GM13977 (cell line): ENCODE measurements at regions not wholly inside any gene's neighbourhood (a gene's known extent, or its start where the extent isn't known, plus 50 kb on each side); places are given as distances from the start of the nearest gene placed in this dataset.

Experiments
- DNase-seq: peaks from one replicate; pipeline ENCODE4 v3.0.0; 2012; ENCODE audit warnings: low spot score
- in situ Hi-C: fragments of 300-500 bp; cut with MboI; formaldehyde crosslinking; loops from one replicate; pipeline ENCODE4 v1.12.0; 2022; ENCODE audit warnings: low sequenced_read_pairs, low pct_unique_long_range_greater_than_20kb, mixed read lengths, inconsistent platforms; ENCODE audit not compliant: unreplicated experiment
- TF ChIP-seq, protein P1 (sequence below): IDR thresholded peaks from 2 replicates; pipeline ENCODE4 v1.5.1; 2012; ENCODE audit warnings: mild to moderate bottlenecking, control low read depth; ENCODE audit not compliant: insufficient read depth; ENCODE audit errors: extremely low read depth, missing control alignments

DNA sequence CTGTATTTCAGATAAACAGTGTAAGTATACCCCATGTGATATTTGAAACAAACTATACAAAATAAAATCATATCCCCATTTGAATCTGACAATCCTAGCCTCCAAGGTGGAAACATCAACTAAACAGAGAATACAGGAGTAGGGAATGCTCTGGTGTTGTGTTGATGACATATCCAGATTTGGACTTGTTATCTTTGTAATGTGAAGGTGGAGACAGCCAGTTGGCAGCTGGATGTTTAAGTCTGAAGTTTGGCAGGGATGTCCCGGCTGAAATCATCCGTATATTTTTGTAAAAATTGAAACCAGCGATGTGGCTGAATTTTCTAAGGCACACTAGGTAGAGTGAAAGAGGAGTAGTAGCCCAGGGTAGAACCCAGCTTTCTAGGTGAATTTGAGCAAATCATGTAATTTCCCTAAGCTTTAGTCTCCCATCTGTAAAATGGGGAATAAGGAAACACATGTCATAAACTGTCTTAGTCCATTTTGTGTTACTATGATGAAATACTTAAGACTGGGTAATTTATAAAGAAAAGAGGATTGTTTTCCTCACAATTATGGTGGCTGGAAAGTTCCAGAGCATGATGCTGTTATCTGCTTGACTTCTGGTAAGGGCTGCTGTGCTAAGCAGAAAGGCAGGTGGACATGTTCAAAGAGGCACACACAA, 246.6 kb upstream of the APCDD1 start:
- TF ChIP-seq, protein P1, sequence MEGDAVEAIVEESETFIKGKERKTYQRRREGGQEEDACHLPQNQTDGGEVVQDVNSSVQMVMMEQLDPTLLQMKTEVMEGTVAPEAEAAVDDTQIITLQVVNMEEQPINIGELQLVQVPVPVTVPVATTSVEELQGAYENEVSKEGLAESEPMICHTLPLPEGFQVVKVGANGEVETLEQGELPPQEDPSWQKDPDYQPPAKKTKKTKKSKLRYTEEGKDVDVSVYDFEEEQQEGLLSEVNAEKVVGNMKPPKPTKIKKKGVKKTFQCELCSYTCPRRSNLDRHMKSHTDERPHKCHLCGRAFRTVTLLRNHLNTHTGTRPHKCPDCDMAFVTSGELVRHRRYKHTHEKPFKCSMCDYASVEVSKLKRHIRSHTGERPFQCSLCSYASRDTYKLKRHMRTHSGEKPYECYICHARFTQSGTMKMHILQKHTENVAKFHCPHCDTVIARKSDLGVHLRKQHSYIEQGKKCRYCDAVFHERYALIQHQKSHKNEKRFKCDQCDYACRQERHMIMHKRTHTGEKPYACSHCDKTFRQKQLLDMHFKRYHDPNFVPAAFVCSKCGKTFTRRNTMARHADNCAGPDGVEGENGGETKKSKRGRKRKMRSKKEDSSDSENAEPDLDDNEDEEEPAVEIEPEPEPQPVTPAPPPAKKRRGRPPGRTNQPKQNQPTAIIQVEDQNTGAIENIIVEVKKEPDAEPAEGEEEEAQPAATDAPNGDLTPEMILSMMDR: no peak
- no peak for DNase-seq
- in situ Hi-C loops: no loop called here

DNA sequence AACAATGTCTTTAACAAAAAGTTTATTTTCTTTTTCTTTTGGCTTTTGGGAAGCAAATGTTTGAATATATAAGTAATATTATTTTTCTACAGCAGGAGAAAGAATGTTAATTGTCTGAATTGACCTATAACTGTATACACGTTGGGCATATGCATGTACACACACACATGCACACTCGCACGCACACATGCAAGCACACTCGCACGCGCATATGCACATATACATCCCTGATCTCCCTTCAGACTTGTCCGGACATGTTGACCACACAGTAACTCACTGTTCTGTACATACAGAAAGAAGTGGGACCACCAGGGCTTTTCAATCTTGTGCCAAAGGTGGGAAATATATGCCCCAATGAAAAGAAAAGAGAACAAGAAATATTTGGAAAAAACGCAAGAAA, 245.1 kb upstream of the APCDD1 start:
- DNase-seq: no peak
- in situ Hi-C loops: no loop called here
- TF ChIP-seq, protein P1: no peak

DNA sequence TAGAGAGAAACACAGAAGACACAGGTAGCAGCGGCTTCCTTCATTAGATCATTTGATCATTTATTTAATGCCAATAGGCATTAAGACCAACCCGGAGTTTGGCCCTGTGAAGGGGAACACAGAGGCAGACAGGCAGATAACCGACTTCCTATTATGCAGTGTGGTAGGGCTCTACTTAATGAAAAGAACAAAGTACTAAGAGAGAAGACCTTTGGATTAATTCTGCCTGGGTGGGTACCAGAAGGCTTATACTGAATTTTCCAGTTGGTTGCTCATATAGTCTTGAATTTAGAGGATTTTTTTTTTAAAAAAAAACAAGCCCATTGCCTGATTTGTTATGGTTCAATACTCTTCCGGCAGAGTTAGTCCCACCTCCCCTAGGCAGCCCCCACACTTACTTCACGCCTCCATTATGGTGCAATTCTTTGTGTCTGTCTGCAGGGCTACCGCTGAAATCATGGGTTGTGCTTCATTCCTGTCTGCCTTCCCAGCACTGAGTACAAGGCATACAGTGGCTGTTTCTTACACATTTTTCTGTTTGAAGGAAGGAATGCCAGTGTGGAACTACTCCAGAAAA, 244.3 kb upstream of the APCDD1 start:
- no peak for DNase-seq
- TF ChIP-seq, protein P1: no peak
- in situ Hi-C loops: no loop called here

DNA sequence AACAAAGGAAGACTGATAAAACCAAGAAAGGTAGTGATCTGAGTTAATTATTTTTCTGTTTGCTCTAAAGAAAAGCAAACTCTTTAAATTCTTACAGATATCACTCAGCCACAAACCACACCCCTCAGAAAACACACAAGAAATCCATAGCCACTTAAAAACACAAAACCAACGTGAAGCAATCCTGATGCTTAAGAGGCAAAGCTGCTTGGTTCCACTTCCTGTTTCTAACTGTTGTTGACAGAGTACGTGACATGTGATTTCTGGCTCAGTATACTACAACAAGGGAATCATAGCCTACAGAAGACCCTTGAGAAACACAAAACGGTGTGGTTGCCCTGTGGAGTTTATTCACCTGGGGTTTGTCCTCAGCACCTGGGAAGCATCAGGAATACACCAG, 240.9 kb upstream of the APCDD1 start:
- DNase-seq: peak; percentile 16

DNA sequence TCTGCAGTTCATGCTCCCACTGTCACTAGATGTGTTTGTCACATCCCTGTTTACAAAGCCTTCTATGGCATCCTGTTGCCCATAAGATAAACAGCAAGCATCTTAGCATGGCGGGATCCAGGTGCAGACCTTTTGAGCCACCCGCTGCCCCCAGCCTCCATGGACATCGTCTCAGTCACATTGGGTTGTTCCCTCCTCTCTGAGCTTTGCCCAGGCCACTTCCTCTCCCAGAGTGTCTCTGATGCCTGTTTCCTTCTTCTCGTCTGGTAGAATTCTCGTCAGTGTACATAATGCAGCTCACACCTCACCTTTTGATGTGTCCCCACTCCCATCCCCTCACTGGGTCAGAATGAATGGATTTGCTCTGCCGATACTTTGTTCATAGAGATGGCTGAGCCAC, 239.0 kb upstream of the APCDD1 start:
- DNase-seq: no peak
- in situ Hi-C loops: no loop called here
- TF ChIP-seq, protein P1: no peak

More for the DNA sequence above, 240.9 kb upstream of the APCDD1 start:
- in situ Hi-C loops: no loop called here
- TF ChIP-seq, protein P1: no peak

DNA sequence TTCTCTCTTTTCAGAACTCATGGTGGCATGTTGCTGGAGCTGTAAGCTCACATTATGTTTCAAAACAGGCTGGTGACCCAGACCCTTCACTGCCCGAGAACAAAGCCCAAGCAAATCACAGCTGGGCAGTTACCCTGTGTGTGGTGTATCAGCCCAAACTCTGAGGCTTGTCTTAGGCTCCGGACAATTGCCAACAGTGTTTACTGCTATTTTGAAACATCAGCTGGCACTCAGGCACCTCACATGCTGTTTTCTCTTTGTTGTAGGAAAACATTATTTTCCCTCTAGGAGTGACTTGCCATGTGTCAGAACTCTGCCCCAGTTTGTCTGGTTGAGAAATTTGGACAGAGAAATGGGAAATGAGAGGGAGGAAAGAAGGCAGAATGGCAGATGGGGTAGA, 237.6 kb upstream of the APCDD1 start:
- no peak for DNase-seq
- in situ Hi-C loops: no loop called here
- TF ChIP-seq, protein P1: no peak
